ENCODE measurements at regions not wholly inside any gene's neighbourhood (a gene's known extent, or its start where the extent isn't known, plus 50 kb on each side); places are given as distances from the start of the nearest gene placed in this dataset.

- intact Hi-C loops (cut with DNase I) = no loop called here
- DNase-seq (ENCODE audit: low spot score) = peak; percentile 18
These were observed 79.0 kb downstream of the LBH start for GRCh38 chr2:30310371-30310770.

- DNase-seq (ENCODE audit: low spot score) = peak; percentile 41
These were observed 79.6 kb downstream of the LBH start for GRCh38 chr2:30310955-30311354.

GRCh38 chr2:30311711-30312110 lies 80.4 kb downstream of the LBH start:
- DNase-seq (ENCODE audit: low spot score) = no peak
- intact Hi-C loops (cut with DNase I) = no loop called here

More at GRCh38 chr2:30310955-30311354, 79.6 kb downstream of the LBH start:
- intact Hi-C loops (cut with DNase I) = no loop called here

GRCh38 chr2:30312916-30313315 lies 81.6 kb downstream of the LBH start:
- DNase-seq (ENCODE audit: low spot score) = no peak
- intact Hi-C loops (cut with DNase I) = no loop called here

GRCh38 chr2:30314981-30315380 lies 83.6 kb downstream of the LBH start:
- intact Hi-C loops (cut with DNase I) = loop anchor here in 1 of 2 donors (1.0 kb wide), 1 partner anchor 141 kb away; no protein-coding TSS in a partner anchor

GRCh38 chr2:30315391-30316063 lies 84.2 kb downstream of the LBH start:
- no peak for DNase-seq (ENCODE audit: low spot score)
- intact Hi-C loops (cut with DNase I) = loop anchor here in 1 of 2 donors (1.0 kb wide), 1 partner anchor 141 kb away; no protein-coding TSS in a partner anchor

More at GRCh38 chr2:30314981-30315380, 83.6 kb downstream of the LBH start:
- DNase-seq (ENCODE audit: low spot score) = no peak

- no peak for DNase-seq (ENCODE audit: low spot score)
- intact Hi-C loops (cut with DNase I) = no loop called here
These were observed 85.1 kb downstream of the LBH start for GRCh38 chr2:30316408-30316807.

GRCh38 chr2:30318987-30319782 lies 87.9 kb downstream of the LBH start:
- DNase-seq (ENCODE audit: low spot score) = no peak
- intact Hi-C loops (cut with DNase I) = no loop called here

GRCh38 chr2:30321466-30321865 lies 90.1 kb downstream of the LBH start:
- no peak for DNase-seq (ENCODE audit: low spot score)

GRCh38 chr2:30323499-30323898 lies 92.2 kb downstream of the LBH start:
- intact Hi-C loops (cut with DNase I) = no loop called here
- no peak for DNase-seq (ENCODE audit: low spot score)

More at GRCh38 chr2:30321466-30321865, 90.1 kb downstream of the LBH start:
- intact Hi-C loops (cut with DNase I) = no loop called here

GRCh38 chr2:30324245-30324908 lies 93.0 kb downstream of the LBH start:
- intact Hi-C loops (cut with DNase I) = no loop called here
- DNase-seq (ENCODE audit: low spot score) = no peak

GRCh38 chr2:30325600-30326328 lies 94.4 kb downstream of the LBH start:
- intact Hi-C loops (cut with DNase I) = no loop called here
- DNase-seq (ENCODE audit: low spot score) = no peak

- DNase-seq (ENCODE audit: low spot score) = no peak
These were observed 95.2 kb downstream of the LBH start for GRCh38 chr2:30326497-30326896.

GRCh38 chr2:30331038-30331437 lies 99.7 kb downstream of the LBH start:
- no peak for DNase-seq (ENCODE audit: low spot score)
- intact Hi-C loops (cut with DNase I) = no loop called here

More at GRCh38 chr2:30326497-30326896, 95.2 kb downstream of the LBH start:
- intact Hi-C loops (cut with DNase I) = no loop called here

GRCh38 chr2:30331869-30332268 lies 100.5 kb downstream of the LBH start:
- DNase-seq (ENCODE audit: low spot score) = no peak
- intact Hi-C loops (cut with DNase I) = no loop called here

- intact Hi-C loops (cut with DNase I) = no loop called here
These were observed 101.6 kb downstream of the LBH start for GRCh38 chr2:30332791-30333453.

GRCh38 chr2:30334762-30335363 lies 103.5 kb downstream of the LBH start:
- DNase-seq (ENCODE audit: low spot score) = no peak
- intact Hi-C loops (cut with DNase I) = no loop called here

More at GRCh38 chr2:30332791-30333453, 101.6 kb downstream of the LBH start:
- DNase-seq (ENCODE audit: low spot score) = no peak

GRCh38 chr2:30336084-30336483 lies 104.8 kb downstream of the LBH start:
- DNase-seq (ENCODE audit: low spot score) = no peak
- intact Hi-C loops (cut with DNase I) = no loop called here
